ENCODE measurements at regions not wholly inside any gene's neighbourhood (a gene's known extent, or its start where the extent isn't known, plus 50 kb on each side); places are given as distances from the start of the nearest gene placed in this dataset.
"Not testable (repeated sequence)": the region's sequence is repeated elsewhere in the genome, so short reads cannot be mapped to it uniquely, and the experiment has no call there.

- no peak for DNase-seq (ENCODE audit: extremely low read depth in 1 of 11, low read depth in 9 of 11, low spot score in 4 of 11)
Observed at GRCh38 chr2:183709829-183710228, 585.6 kb downstream of the NUP35 start.

GRCh38 chr2:183718246-183718645 is 594.0 kb downstream of the NUP35 start:
- DNase-seq (ENCODE audit: extremely low read depth in 1 of 11, low read depth in 9 of 11, low spot score in 4 of 11), result no peak

GRCh38 chr2:183723278-183723677 is 599.0 kb downstream of the NUP35 start:
- DNase-seq (ENCODE audit: extremely low read depth in 1 of 11, low read depth in 9 of 11, low spot score in 4 of 11), result no peak

GRCh38 chr2:183729380-183729779 is 605.1 kb downstream of the NUP35 start:
- no peak for DNase-seq (ENCODE audit: extremely low read depth in 1 of 11, low read depth in 9 of 11, low spot score in 4 of 11)

GRCh38 chr2:183740241-183740640 is 616.0 kb downstream of the NUP35 start:
- DNase-seq (ENCODE audit: extremely low read depth in 1 of 11, low read depth in 9 of 11, low spot score in 4 of 11), result no peak

- DNase-seq (ENCODE audit: extremely low read depth in 1 of 11, low read depth in 9 of 11, low spot score in 4 of 11), result no peak
Observed at GRCh38 chr2:183752571-183752970, 628.3 kb downstream of the NUP35 start.

GRCh38 chr2:183759033-183759432 is 634.8 kb downstream of the NUP35 start:
- no peak for DNase-seq (ENCODE audit: extremely low read depth in 1 of 11, low read depth in 9 of 11, low spot score in 4 of 11)

- DNase-seq (ENCODE audit: extremely low read depth in 1 of 11, low read depth in 9 of 11, low spot score in 4 of 11), result no peak
Observed at GRCh38 chr2:183773775-183774174, 649.5 kb downstream of the NUP35 start.

GRCh38 chr2:183780072-183780471 is 655.8 kb downstream of the NUP35 start:
- DNase-seq (ENCODE audit: extremely low read depth in 1 of 11, low read depth in 9 of 11, low spot score in 4 of 11), result no peak

- DNase-seq (ENCODE audit: extremely low read depth in 1 of 11, low read depth in 9 of 11, low spot score in 4 of 11), result no peak
Observed at GRCh38 chr2:183782436-183782835, 658.2 kb downstream of the NUP35 start.

GRCh38 chr2:183788796-183789195 is 664.6 kb downstream of the NUP35 start:
- DNase-seq (ENCODE audit: extremely low read depth in 1 of 11, low read depth in 9 of 11, low spot score in 4 of 11), result not testable (repeated sequence)

GRCh38 chr2:183792165-183792924 is 668.1 kb downstream of the NUP35 start:
- DNase-seq (ENCODE audit: extremely low read depth in 1 of 11, low read depth in 9 of 11, low spot score in 4 of 11), result not testable (repeated sequence)

- no peak for DNase-seq (ENCODE audit: extremely low read depth in 1 of 11, low read depth in 9 of 11, low spot score in 4 of 11)
Observed at GRCh38 chr2:183798535-183798934, 674.3 kb downstream of the NUP35 start.

GRCh38 chr2:183799761-183800160 is 675.5 kb downstream of the NUP35 start:
- DNase-seq (ENCODE audit: extremely low read depth in 1 of 11, low read depth in 9 of 11, low spot score in 4 of 11), result no peak

GRCh38 chr2:183803596-183803995 is 679.4 kb downstream of the NUP35 start:
- no peak for DNase-seq (ENCODE audit: extremely low read depth in 1 of 11, low read depth in 9 of 11, low spot score in 4 of 11)

GRCh38 chr2:183807870-183808269 is 683.6 kb downstream of the NUP35 start:
- DNase-seq (ENCODE audit: extremely low read depth in 1 of 11, low read depth in 9 of 11, low spot score in 4 of 11), result no peak

- no peak for DNase-seq (ENCODE audit: extremely low read depth in 1 of 11, low read depth in 9 of 11, low spot score in 4 of 11)
Observed at GRCh38 chr2:183809404-183809803, 685.2 kb downstream of the NUP35 start.

- no peak for DNase-seq (ENCODE audit: extremely low read depth in 1 of 11, low read depth in 9 of 11, low spot score in 4 of 11)
Observed at GRCh38 chr2:183811281-183811680, 687.0 kb downstream of the NUP35 start.

GRCh38 chr2:183812091-183812490 is 687.8 kb downstream of the NUP35 start:
- no peak for DNase-seq (ENCODE audit: extremely low read depth in 1 of 11, low read depth in 9 of 11, low spot score in 4 of 11)

GRCh38 chr2:183825710-183826109 is 701.5 kb downstream of the NUP35 start:
- no peak for DNase-seq (ENCODE audit: extremely low read depth in 1 of 11, low read depth in 9 of 11, low spot score in 4 of 11)

- no peak for DNase-seq (ENCODE audit: extremely low read depth in 1 of 11, low read depth in 9 of 11, low spot score in 4 of 11)
Observed at GRCh38 chr2:183829931-183830330, 705.7 kb downstream of the NUP35 start.

Measured in renal cortex interstitium (tissue), 11 donors.